Epidermal melanocyte (primary cell): ENCODE measurements at regions not wholly inside any gene's neighbourhood (a gene's known extent, or its start where the extent isn't known, plus 50 kb on each side); places are given as distances from the start of the nearest gene placed in this dataset.

ENCODE experiments used
- DNase-seq: peaks from one replicate; pipeline ENCODE4 v3.0.0; 2011; ENCODE audit warnings: low spot score; ENCODE audit not compliant: insufficient read length

- no peak for DNase-seq
Observed at GRCh38 chr13:111844222-111844671, 222.7 kb upstream of the SOX1 start.

GRCh38 chr13:111844682-111845081 lies 222.3 kb upstream of the SOX1 start:
- no peak for DNase-seq

DNA sequence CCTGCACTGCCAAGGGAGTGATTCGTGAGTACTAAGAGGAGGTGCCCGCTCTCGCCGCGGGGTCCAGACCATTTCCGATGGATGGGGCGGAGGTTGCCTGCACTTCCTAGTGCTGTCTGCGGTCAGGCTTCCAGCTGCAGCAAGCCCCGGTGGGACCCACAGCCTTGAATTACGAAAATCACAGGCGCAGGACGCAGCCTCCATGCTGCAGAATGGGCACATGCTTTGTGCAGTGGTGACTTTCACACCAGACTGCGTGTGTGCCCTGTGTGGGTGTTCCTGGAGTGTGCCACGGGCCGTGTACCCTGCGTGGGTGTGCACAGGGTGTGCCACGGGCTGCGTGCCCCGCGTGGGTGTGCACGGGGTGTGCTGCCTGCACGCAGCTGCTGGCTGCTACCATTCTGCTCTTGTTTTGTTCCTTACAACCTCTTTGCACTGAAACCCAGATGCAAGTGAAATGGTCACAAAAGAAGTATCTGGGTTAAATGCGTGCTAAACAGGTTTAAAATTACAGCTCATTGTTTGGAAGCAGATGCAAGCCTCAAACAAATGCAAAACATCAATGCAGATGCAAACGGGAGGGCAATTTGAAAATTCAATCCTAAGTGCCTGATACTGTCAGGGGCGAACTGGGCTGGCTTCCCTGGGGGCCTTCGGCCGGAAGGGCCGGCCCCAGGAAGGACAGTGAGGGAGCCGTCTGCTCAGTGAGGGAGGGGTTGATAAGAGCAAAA lies 221.2 kb upstream of the SOX1 start:
- DNase-seq: no peak

- no peak for DNase-seq
Observed at GRCh38 chr13:111846391-111847159, 220.4 kb upstream of the SOX1 start.

GRCh38 chr13:111847964-111848363 lies 219.0 kb upstream of the SOX1 start:
- no peak for DNase-seq

DNA sequence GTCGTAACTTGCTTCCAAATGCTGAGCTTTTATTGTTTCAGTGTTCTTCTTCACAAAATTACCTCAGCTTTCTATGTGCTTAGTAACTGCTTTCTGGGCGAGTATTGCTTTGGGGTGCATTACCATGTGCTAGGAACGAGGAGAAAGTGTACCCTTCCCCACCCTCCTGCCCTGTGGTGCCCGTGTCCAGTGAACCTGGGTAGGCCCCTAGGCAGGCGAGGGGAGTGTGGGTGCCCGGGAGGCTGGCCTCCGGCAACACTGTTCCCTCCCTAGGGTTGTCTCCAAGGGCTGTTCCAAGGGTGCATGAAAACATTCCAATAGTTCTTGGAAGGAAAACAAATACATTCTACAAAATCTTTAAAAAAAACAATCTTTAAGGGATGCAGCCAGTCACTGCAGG lies 216.5 kb upstream of the SOX1 start:
- no peak for DNase-seq

DNA sequence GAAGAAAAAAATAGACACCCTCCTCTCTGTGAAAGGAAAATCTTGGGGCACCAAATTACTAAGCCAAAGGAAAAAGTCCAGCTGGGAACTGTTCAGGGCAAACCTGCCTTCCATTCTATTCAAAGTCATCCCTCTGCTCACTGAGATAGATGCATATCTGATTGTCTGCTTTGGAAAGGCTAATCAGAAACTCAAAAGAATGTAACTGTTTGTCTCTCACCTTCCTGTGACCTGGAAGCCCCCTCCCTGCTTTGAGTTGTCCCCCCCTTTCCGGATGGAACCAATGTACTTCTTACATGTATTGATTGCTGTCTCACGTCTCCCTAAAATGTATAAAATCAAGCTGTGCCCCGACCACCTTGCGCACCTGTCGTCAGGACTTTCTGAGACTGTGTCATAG lies 216.0 kb upstream of the SOX1 start:
- no peak for DNase-seq

DNA sequence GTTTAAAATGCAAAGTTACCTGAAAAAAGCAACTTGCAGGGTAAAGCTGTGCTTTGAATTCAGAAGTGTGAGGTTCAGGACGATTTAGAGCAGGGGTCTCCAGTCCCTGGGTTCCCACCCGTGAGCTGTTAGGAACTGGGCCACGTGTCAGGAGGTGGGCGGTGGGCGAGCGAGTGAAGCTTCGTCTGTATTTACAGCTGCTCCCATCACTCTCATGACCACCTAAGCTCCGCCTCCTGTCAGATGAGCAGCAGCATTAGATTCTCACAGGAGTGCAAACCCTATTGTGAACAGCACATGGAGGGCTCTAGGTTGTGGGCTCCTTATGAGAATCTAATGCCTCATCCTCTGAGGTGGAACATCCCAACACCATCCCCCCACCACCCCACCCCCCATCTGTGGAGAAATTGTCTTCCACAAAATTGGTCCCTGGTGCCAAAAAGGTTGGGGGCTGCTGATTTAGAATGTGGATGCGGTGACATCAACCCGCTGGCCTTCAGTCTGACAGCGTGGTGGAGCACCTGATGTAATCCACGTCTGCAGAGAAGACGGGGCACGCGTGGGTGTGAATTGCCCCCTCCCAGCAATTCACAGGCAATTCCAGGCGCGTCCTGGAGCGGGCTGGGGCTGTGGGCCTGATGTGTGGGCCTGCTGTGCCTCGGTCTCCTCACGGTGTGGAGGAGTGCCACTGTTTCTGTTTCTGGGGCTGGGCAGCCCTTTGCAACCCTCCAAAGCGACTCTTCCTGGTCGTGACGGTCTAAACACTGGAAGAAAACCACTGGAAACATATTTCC lies 214.0 kb upstream of the SOX1 start:
- DNase-seq: no peak

- DNase-seq: no peak
Observed at GRCh38 chr13:111853721-111854120, 213.2 kb upstream of the SOX1 start.

- DNase-seq: no peak
Observed at GRCh38 chr13:111854403-111854802, 212.5 kb upstream of the SOX1 start.

GRCh38 chr13:111855191-111855590 lies 211.8 kb upstream of the SOX1 start:
- DNase-seq: no peak

- DNase-seq: no peak
Observed at GRCh38 chr13:111855786-111856185, 211.2 kb upstream of the SOX1 start.

DNA sequence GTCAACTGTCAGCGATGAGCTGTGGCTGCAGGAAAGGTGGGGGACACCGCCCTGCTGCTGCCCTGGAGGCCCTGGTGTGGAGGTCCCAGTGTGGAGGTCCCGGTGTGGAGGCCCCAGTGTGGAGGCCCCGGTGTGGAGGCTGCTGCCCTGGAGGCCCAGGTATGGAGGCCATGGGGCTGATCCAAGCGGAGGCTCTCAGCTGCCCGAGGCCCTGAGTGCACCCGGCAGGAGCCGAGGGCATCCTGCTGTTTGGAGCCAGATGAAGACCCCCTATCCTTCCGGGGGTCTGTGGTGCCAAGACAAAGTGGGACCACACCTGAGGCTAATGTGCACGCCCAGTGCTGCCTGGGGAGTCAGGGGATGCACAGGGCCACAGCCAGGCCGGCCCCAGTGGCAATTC lies 210.4 kb upstream of the SOX1 start:
- DNase-seq: no peak

DNA sequence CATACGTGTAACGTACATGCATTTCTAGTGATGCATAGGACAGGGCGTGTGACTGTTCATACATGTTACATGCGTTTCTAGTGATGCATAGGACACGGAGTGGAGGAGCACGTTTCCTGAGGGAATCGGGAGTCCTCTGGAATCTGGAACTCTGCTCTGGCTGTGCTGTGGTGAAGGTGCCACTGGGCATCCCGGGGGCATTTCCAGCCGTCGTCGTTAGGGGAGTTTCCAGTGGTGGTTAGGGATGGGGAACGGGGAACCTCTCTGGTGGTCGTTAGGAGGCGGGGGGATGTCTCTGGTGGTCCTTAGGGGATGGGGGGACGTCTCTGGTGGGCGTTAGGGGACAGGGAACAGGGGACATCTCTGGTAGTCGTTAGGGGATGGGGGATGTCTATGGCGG lies 209.6 kb upstream of the SOX1 start:
- no peak for DNase-seq

DNA sequence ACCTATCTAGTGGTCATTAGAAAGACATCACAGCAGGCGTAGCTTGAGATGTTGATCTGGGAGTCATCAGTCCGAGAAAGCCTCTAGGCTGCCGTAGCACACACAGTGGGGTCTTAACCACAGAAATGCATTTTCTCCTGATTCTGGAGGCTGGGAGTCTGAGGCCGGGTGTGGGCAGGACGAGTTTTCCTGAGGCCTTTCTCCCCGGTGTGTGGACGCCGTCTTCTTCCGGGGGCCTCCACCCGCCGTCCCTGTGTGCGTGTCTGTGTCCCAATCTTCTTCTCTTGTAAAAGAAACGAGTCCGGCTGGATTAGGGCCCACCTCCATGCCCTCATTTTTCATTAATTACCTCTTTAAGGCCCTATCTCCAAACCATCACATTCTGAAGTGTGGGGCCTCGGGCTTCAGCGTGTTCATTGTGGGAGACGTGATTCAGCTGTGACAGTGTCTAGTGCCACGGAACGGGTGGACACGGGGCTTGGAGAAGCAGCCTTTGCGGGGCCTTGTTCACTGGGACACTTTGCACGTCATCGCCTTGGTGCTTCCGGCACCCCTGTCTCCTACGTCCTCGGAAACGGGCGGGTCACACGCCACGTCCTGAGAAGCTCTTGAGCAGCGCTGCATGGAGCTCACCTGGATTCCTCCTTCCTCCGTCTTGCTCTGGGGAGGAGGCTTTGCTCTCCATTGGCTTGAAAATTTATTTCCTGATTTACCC lies 208.9 kb upstream of the SOX1 start:
- no peak for DNase-seq

DNA sequence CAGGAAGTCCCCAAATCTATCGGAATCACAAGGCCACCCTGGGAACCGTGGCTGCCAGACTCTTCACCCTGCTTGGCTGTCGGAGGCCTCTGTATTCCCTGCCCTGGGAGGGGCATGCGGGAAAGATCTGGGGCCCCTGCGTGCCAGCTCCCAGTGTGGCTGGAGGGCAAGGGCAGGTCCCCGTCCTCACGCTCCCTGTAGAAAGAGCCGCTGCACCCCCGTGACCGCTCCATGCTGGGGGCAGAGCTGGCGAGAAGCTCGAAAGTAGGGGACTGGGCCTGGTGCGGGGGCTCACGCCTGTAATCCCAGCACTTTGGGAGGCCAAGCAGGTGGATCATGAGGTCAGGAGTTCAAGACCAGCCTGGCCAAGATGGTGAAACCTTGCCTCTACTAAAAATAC lies 208.4 kb upstream of the SOX1 start:
- no peak for DNase-seq

DNA sequence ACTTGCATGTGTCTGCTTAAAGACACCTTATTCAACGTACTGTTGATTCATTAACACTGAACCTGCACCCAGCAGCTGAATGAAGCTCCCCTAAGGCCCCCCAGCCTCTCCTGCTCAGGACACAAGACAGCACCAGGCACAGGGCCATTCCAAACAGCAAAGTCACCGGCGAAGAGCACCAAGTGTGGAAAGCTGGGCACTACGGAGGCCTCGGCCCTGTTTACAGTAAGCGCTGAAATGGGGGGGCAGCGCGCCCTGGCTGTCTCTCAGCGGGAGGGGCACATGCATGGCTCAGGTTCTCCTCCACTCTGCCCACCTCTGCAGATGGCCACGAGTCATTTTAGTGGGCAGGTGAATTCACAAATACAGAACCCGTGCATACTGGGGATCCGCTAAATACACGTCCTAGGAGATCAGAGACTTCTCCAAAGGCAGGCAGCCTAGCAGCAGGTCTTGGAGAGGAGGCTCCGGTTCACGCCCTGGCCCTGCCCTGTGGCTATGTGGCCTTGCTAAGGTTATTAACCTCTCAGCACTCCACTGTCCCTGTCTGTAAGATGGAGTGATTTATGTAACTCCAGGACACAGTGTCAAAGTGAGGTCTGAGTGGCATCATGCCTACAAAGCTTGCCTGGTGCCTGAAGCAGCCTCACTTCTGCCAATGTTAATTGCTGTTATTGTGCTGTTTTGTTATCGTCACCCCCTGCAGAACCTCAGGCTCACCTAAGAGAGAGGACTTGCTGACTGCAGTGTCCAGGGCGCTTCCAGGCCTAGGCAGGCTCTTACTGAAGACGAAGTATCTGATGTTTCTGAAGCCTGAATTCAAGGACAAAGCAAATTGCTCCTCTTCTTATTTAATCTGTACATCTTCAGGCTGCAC lies 207.4 kb upstream of the SOX1 start:
- no peak for DNase-seq

DNA sequence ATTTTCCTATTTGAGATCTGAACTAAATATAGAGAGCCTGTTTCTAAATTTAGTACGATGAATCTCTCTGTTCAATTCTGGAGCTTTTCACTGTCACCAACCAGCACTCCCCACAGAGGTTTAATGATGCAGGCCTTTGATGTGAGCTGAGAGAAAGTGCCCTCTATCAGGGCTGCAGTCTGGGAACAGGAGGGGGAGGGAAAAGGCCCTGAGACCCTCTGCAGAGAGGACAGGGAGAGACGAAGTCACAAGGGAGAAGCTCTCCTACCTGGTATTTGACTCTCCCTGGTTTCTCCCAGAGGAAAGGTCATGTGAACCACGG lies 206.8 kb upstream of the SOX1 start:
- no peak for DNase-seq

- no peak for DNase-seq
Observed at GRCh38 chr13:111861319-111861718, 205.6 kb upstream of the SOX1 start.

DNA sequence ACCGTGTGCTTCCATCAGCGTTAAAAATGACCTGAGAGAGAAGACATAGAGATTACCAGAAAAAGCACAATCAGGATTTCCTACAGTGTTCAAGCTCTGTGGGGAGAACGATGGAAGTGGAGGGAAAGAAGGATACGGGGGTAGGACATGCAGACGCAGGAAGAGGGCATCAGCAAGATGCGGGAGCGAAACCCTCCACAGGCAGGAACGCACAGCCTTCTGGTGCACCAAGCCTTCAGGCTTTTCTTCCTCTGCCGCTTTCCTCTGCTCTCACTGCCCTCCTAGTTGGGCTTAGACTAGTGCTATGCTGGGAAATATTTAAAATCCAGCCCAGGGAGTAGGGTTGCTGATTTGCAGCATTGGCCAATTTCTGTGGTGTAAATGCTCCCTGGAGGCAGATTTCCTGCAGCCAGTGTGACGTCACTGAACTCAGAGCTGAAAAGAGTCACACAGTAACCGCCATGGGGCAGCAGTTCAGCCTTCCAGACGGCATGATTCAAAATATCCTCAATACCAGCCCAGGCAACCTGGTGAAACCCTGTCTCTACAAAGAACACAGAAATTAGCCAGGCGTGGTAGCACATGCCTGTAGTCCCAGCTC lies 205.1 kb upstream of the SOX1 start:
- no peak for DNase-seq
